HG03558 (cell line): ENCODE measurements at regions not wholly inside any gene's neighbourhood (a gene's known extent, or its start where the extent isn't known, plus 50 kb on each side); places are given as distances from the start of the nearest gene placed in this dataset.

Experiments used
- ATAC-seq: cut with Tn5 transposase; IDR thresholded peaks from one replicate; pipeline ENCODE4 v1.9.1; 2021; ENCODE audit warnings: moderate number of reproducible peaks; ENCODE audit not compliant: unreplicated experiment; ENCODE audit errors: extremely low read depth

GRCh38 chr5:143732402-143732801, 79.6 kb upstream of the HMHB1 start:
- ATAC-seq: no peak

- ATAC-seq: no peak
Measured at GRCh38 chr5:143730112-143730801, 81.7 kb upstream of the HMHB1 start.

GRCh38 chr5:143729334-143729946, 82.5 kb upstream of the HMHB1 start:
- ATAC-seq: no peak

- no peak for ATAC-seq
Measured at GRCh38 chr5:143723159-143723558, 88.8 kb upstream of the HMHB1 start.

GRCh38 chr5:143721925-143722324, 90.0 kb upstream of the HMHB1 start:
- no peak for ATAC-seq

GRCh38 chr5:143720689-143721088, 91.3 kb upstream of the HMHB1 start:
- ATAC-seq: no peak

GRCh38 chr5:143717400-143717799, 94.6 kb upstream of the HMHB1 start:
- no peak for ATAC-seq

GRCh38 chr5:143716881-143717280, 95.1 kb upstream of the HMHB1 start:
- no peak for ATAC-seq

- ATAC-seq: no peak
Measured at GRCh38 chr5:143715616-143716015, 96.3 kb upstream of the HMHB1 start.

GRCh38 chr5:143714629-143715028, 97.3 kb upstream of the HMHB1 start:
- peak; percentile 51 for ATAC-seq

GRCh38 chr5:143713047-143714003, 98.6 kb upstream of the HMHB1 start:
- no peak for ATAC-seq

- ATAC-seq: no peak
Measured at GRCh38 chr5:143708672-143709071, 103.3 kb upstream of the HMHB1 start.

- no peak for ATAC-seq
Measured at GRCh38 chr5:143707806-143708205, 104.2 kb upstream of the HMHB1 start.

GRCh38 chr5:143705381-143705780, 106.6 kb upstream of the HMHB1 start:
- ATAC-seq: no peak

- no peak for ATAC-seq
Measured at GRCh38 chr5:143703659-143704058, 108.3 kb upstream of the HMHB1 start.

- ATAC-seq: no peak
Measured at GRCh38 chr5:143701493-143701892, 110.5 kb upstream of the HMHB1 start.

- ATAC-seq: no peak
Measured at GRCh38 chr5:143700994-143701393, 111.0 kb upstream of the HMHB1 start.

- no peak for ATAC-seq
Measured at GRCh38 chr5:143699121-143699520, 112.8 kb upstream of the HMHB1 start.

- no peak for ATAC-seq
Measured at GRCh38 chr5:143698574-143698973, 113.4 kb upstream of the HMHB1 start.

GRCh38 chr5:143696921-143697320, 115.0 kb upstream of the HMHB1 start:
- ATAC-seq: no peak

GRCh38 chr5:143695941-143696340, 116.0 kb upstream of the HMHB1 start:
- ATAC-seq: no peak
